ENCODE measurements at regions not wholly inside any gene's neighbourhood (a gene's known extent, or its start where the extent isn't known, plus 50 kb on each side); places are given as distances from the start of the nearest gene placed in this dataset.

GRCh38 chr9:109725460-109725859 is 54.5 kb upstream of the PALM2AKAP2 start:
- TF ChIP-seq POLR2A (IDR thresholded peaks at IDR 0.05) (no peak), POLR2AphosphoS5 (IDR thresholded peaks at IDR 0.05) (no peak), CTCF (IDR thresholded peaks at IDR 0.05) (no peak)
